ENCODE measurements at regions not wholly inside any gene's neighbourhood (a gene's known extent, or its start where the extent isn't known, plus 50 kb on each side); places are given as distances from the start of the nearest gene placed in this dataset.
"Not testable (repeated sequence)": the region's sequence is repeated elsewhere in the genome, so short reads cannot be mapped to it uniquely, and the experiment has no call there.

GRCh38 chrX:117843749-117844148 is 272.9 kb downstream of the KLHL13 start:
- DNase-seq = no peak
- Histone ChIP-seq H3K4me3 (ENCODE audit: low read depth in 1 of 3, low read length in 3 of 3) (no peak overlapping the region), H3K27me3 (ENCODE audit: control insufficient read depth in 3 of 3, insufficient read depth in 3 of 3, low read length in 3 of 3) (no peaks in the 10 kb centered on the region), H3K36me3 (ENCODE audit: control insufficient read depth in 3 of 3, insufficient read depth in 2 of 3, low read depth in 1 of 3, low read length in 3 of 3) (no peaks in the 10 kb centered on the region), H3K9me3 (ENCODE audit: control insufficient read depth in 2 of 2, insufficient read depth in 1 of 2, low read depth in 1 of 2, low read length in 1 of 2) (no peaks in the 10 kb centered on the region), H3K4me1 (ENCODE audit: control insufficient read depth in 3 of 3, insufficient read depth in 2 of 3, low read depth in 1 of 3, low read length in 2 of 3) (no peaks in the 10 kb centered on the region), H3K27ac (ENCODE audit: low read depth in 1 of 3, low read length in 2 of 3) (no peak overlapping the region)
- no peak for FAIRE-seq
- WGBS, 3 donors = 66 to 84% (median 80%) methylated on average over 3 of the region's 3 CpGs

- no peaks in the 10 kb centered on the region for H3K36me3 ChIP-seq (ENCODE audit: control insufficient read depth in 3 of 3, insufficient read depth in 2 of 3, low read depth in 1 of 3, low read length in 3 of 3)
- no peak for DNase-seq
- H3K27me3 ChIP-seq (ENCODE audit: control insufficient read depth in 3 of 3, insufficient read depth in 3 of 3, low read length in 3 of 3) = no peaks in the 10 kb centered on the region
- no peak for FAIRE-seq
- no peaks in the 10 kb centered on the region for H3K9me3 ChIP-seq (ENCODE audit: control insufficient read depth in 2 of 2, insufficient read depth in 1 of 2, low read depth in 1 of 2, low read length in 1 of 2)
- no peak overlapping the region for H3K27ac ChIP-seq (ENCODE audit: low read depth in 1 of 3, low read length in 2 of 3)
- 73 to 91% (median 75%) methylated on average over 3 of the region's 3 CpGs for WGBS, 3 donors
- H3K4me1 ChIP-seq (ENCODE audit: control insufficient read depth in 3 of 3, insufficient read depth in 2 of 3, low read depth in 1 of 3, low read length in 2 of 3) = no peaks in the 10 kb centered on the region
- H3K4me3 ChIP-seq (ENCODE audit: low read depth in 1 of 3, low read length in 3 of 3) = no peak overlapping the region
Measured at GRCh38 chrX:117840645-117841044, 276.0 kb downstream of the KLHL13 start.

DNA sequence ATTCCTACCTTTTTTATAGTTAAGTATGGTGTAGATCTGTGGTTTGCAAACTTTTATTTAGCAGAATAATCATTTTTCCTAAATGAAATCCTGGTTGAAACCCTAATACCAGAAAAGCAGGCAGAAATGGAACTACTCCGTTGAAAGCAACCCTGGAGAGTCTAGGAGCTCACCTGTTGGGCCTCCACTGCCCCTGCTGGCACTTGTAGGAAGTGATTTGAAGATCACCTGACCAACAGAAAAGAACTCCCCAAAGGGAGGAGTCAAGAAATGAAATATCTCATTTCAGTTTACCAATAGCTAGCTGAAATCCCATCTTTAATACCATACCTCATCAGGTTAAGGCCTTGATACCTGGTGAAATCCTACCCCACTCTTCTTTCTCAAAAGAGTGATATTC is 277.1 kb downstream of the KLHL13 start:
- 45 to 91% (median 82%) methylated on average over 1 of the region's 1 CpG for WGBS, 3 donors
- no peak for FAIRE-seq
- Histone ChIP-seq H3K27ac (ENCODE audit: low read depth in 1 of 3, low read length in 2 of 3) (no peak overlapping the region), H3K36me3 (ENCODE audit: control insufficient read depth in 3 of 3, insufficient read depth in 2 of 3, low read depth in 1 of 3, low read length in 3 of 3) (no peaks in the 10 kb centered on the region), H3K27me3 (ENCODE audit: control insufficient read depth in 3 of 3, insufficient read depth in 3 of 3, low read length in 3 of 3) (no peaks in the 10 kb centered on the region), H3K4me3 (ENCODE audit: low read depth in 1 of 3, low read length in 3 of 3) (no peak overlapping the region), H3K9me3 (ENCODE audit: control insufficient read depth in 2 of 2, insufficient read depth in 1 of 2, low read depth in 1 of 2, low read length in 1 of 2) (no peaks in the 10 kb centered on the region), H3K4me1 (ENCODE audit: control insufficient read depth in 3 of 3, insufficient read depth in 2 of 3, low read depth in 1 of 3, low read length in 2 of 3) (no peaks in the 10 kb centered on the region)
- no peak for DNase-seq

DNA sequence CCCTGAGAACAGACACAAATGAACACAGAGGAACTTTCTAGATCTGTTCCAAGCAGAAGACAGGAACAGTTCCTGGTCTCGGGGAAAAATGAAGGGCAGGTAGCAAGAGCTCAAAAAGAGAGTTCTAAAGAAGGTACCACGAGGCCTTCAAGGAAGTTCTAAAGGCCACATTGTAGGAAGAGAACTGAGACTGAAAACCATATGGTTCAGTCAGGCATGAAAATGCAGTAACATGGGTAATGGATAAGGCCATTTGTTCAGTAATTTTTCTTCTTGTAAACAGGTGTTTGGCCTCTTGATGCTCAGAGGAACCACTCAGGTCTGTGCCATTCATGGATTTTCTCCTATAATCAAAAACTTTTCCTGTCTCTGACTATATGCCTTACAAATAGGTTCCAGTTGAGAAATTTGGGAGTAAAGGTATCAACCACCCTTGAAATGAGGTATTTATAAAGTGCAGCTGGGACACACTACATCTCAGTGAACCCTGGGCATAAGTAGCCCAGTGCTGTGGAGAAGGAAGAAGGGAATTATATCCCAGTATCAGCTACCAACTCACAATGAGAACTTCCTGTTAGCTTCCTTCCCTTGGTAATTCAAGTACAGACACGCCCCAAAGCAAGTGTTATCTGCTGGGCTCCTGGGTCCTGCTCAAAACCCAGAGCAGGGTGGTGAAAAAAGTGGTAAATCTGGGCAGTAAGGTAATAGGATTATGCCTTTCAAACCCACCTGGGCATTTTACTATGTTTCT is 277.9 kb downstream of the KLHL13 start:
- Histone ChIP-seq H3K4me1 (ENCODE audit: control insufficient read depth in 3 of 3, insufficient read depth in 2 of 3, low read depth in 1 of 3, low read length in 2 of 3) (no peaks in the 10 kb centered on the region), H3K4me3 (ENCODE audit: low read depth in 1 of 3, low read length in 3 of 3) (no peak overlapping the region), H3K36me3 (ENCODE audit: control insufficient read depth in 3 of 3, insufficient read depth in 2 of 3, low read depth in 1 of 3, low read length in 3 of 3) (no peaks in the 10 kb centered on the region), H3K27me3 (ENCODE audit: control insufficient read depth in 3 of 3, insufficient read depth in 3 of 3, low read length in 3 of 3) (no peaks in the 10 kb centered on the region), H3K27ac (ENCODE audit: low read depth in 1 of 3, low read length in 2 of 3) (no peak overlapping the region), H3K9me3 (ENCODE audit: control insufficient read depth in 2 of 2, insufficient read depth in 1 of 2, low read depth in 1 of 2, low read length in 1 of 2) (no peaks in the 10 kb centered on the region)
- WGBS, 3 donors = 46 to 57% (median 47%) methylated on average over 3 of the region's 3 CpGs
- DNase-seq = peak in 1 of 2 donors; percentile 22
- FAIRE-seq = no peak

DNA sequence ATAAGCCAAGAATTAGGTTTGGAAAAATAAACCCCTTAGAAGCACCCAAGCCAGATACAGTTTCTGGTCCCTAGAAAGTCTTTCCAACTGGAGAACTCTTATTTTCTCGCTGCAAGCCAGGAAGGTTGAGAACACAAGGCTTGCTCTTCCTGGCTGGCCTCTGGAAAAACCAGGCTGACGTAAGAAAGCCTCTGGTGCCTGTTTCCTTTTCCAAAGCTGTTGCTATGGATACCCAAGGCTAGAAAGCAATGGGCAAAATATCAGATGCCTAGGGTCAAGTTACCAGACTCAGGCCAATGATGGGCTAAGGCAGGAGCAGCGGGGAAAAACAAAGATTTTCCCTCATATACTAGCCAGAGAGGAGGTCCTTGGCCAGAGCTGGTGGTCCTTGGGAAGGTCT is 281.6 kb downstream of the KLHL13 start:
- H3K9me3 ChIP-seq (ENCODE audit: control insufficient read depth in 2 of 2, insufficient read depth in 1 of 2, low read depth in 1 of 2, low read length in 1 of 2) = peaks cover 0 to 9% of the 10 kb centered on the region in 2 donors
- FAIRE-seq (no peak), DNase-seq (peak in 1 of 2 donors; percentile 4)
- 43 to 48% (median 47%) methylated on average over 3 of the region's 3 CpGs for WGBS, 3 donors
- no peak overlapping the region for H3K4me3 ChIP-seq (ENCODE audit: low read depth in 1 of 3, low read length in 3 of 3)
- H3K27me3 ChIP-seq (ENCODE audit: control insufficient read depth in 3 of 3, insufficient read depth in 3 of 3, low read length in 3 of 3) = no peaks in the 10 kb centered on the region
- H3K27ac ChIP-seq (ENCODE audit: low read depth in 1 of 3, low read length in 2 of 3) = no peak overlapping the region
- H3K36me3 ChIP-seq (ENCODE audit: control insufficient read depth in 3 of 3, insufficient read depth in 2 of 3, low read depth in 1 of 3, low read length in 3 of 3) = no peaks in the 10 kb centered on the region
- H3K4me1 ChIP-seq (ENCODE audit: control insufficient read depth in 3 of 3, insufficient read depth in 2 of 3, low read depth in 1 of 3, low read length in 2 of 3) = no peaks in the 10 kb centered on the region

GRCh38 chrX:117834076-117834475 is 282.5 kb downstream of the KLHL13 start:
- no peaks in the 10 kb centered on the region for H3K36me3 ChIP-seq (ENCODE audit: control insufficient read depth in 3 of 3, insufficient read depth in 2 of 3, low read depth in 1 of 3, low read length in 3 of 3)
- H3K4me1 ChIP-seq (ENCODE audit: control insufficient read depth in 3 of 3, insufficient read depth in 2 of 3, low read depth in 1 of 3, low read length in 2 of 3) = no peaks in the 10 kb centered on the region
- no peak overlapping the region for H3K4me3 ChIP-seq (ENCODE audit: low read depth in 1 of 3, low read length in 3 of 3)
- peak; percentile 24 to 86 for DNase-seq
- peaks cover 0 to 9% of the 10 kb centered on the region in 2 donors for H3K9me3 ChIP-seq (ENCODE audit: control insufficient read depth in 2 of 2, insufficient read depth in 1 of 2, low read depth in 1 of 2, low read length in 1 of 2)
- 14 to 62% (median 45%) methylated on average over 1 of the region's 1 CpG for WGBS, 3 donors
- no peak overlapping the region for H3K27ac ChIP-seq (ENCODE audit: low read depth in 1 of 3, low read length in 2 of 3)
- no peaks in the 10 kb centered on the region for H3K27me3 ChIP-seq (ENCODE audit: control insufficient read depth in 3 of 3, insufficient read depth in 3 of 3, low read length in 3 of 3)
- peak; percentile 86 for FAIRE-seq

DNA sequence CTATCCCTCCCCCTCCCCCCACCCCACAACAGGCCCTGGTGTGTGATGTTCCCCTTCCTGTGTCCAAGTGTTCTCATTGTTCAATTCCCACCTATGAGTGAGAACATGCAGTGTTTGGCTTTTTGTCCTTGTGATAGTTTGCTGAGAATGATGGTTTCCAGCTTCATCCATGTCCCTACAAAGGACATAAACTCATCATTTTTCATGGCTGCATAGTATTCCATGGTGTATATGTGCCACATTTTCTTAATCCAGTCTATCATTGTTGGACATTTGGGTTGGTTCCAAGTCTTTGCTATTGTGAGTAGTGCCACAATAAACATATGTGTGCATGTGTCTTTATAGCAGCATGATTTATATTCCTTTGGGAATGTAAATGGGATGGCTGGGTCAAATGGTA is 295.1 kb downstream of the KLHL13 start:
- H3K27me3 ChIP-seq (ENCODE audit: control insufficient read depth in 3 of 3, insufficient read depth in 3 of 3, low read length in 3 of 3); H3K4me1 ChIP-seq (ENCODE audit: control insufficient read depth in 3 of 3, insufficient read depth in 2 of 3, low read depth in 1 of 3, low read length in 2 of 3); FAIRE-seq; DNase-seq; H3K27ac ChIP-seq (ENCODE audit: low read depth in 1 of 3, low read length in 2 of 3); H3K4me3 ChIP-seq (ENCODE audit: low read depth in 1 of 3, low read length in 3 of 3); H3K9me3 ChIP-seq (ENCODE audit: control insufficient read depth in 2 of 2, insufficient read depth in 1 of 2, low read depth in 1 of 2, low read length in 1 of 2); H3K36me3 ChIP-seq (ENCODE audit: control insufficient read depth in 3 of 3, insufficient read depth in 2 of 3, low read depth in 1 of 3, low read length in 3 of 3): not testable (repeated sequence)

- Histone ChIP-seq H3K36me3 (ENCODE audit: control insufficient read depth in 3 of 3, insufficient read depth in 2 of 3, low read depth in 1 of 3, low read length in 3 of 3) (no peaks in the 10 kb centered on the region), H3K27me3 (ENCODE audit: control insufficient read depth in 3 of 3, insufficient read depth in 3 of 3, low read length in 3 of 3) (no peaks in the 10 kb centered on the region), H3K27ac (ENCODE audit: low read depth in 1 of 3, low read length in 2 of 3) (no peak overlapping the region), H3K9me3 (ENCODE audit: control insufficient read depth in 2 of 2, insufficient read depth in 1 of 2, low read depth in 1 of 2, low read length in 1 of 2) (no peaks in the 10 kb centered on the region), H3K4me1 (ENCODE audit: control insufficient read depth in 3 of 3, insufficient read depth in 2 of 3, low read depth in 1 of 3, low read length in 2 of 3) (no peaks in the 10 kb centered on the region), H3K4me3 (ENCODE audit: low read depth in 1 of 3, low read length in 3 of 3) (no peak overlapping the region)
- WGBS, 3 donors = 62 to 86% (median 81%) methylated on average over 3 of the region's 3 CpGs
- FAIRE-seq (no peak), DNase-seq (no peak)
Measured at GRCh38 chrX:117808426-117808825, 308.2 kb downstream of the KLHL13 start.

- no peak overlapping the region for H3K27ac ChIP-seq (ENCODE audit: low read depth in 1 of 3, low read length in 2 of 3)
- H3K36me3 ChIP-seq (ENCODE audit: control insufficient read depth in 3 of 3, insufficient read depth in 2 of 3, low read depth in 1 of 3, low read length in 3 of 3) = no peaks in the 10 kb centered on the region
- no peak overlapping the region for H3K4me3 ChIP-seq (ENCODE audit: low read depth in 1 of 3, low read length in 3 of 3)
- H3K27me3 ChIP-seq (ENCODE audit: control insufficient read depth in 3 of 3, insufficient read depth in 3 of 3, low read length in 3 of 3) = no peaks in the 10 kb centered on the region
- FAIRE-seq = no peak
- H3K4me1 ChIP-seq (ENCODE audit: control insufficient read depth in 3 of 3, insufficient read depth in 2 of 3, low read depth in 1 of 3, low read length in 2 of 3) = no peaks in the 10 kb centered on the region
- WGBS, 3 donors = 38 to 73% (median 58%) methylated on average over 1 of the region's 1 CpG
- no peak for DNase-seq
- H3K9me3 ChIP-seq (ENCODE audit: control insufficient read depth in 2 of 2, insufficient read depth in 1 of 2, low read depth in 1 of 2, low read length in 1 of 2) = no peaks in the 10 kb centered on the region
Measured at GRCh38 chrX:117803463-117803862, 313.1 kb downstream of the KLHL13 start.

All from small intestine (tissue), 7 donors.